Aorta (tissue), 5 donors: ENCODE measurements at regions not wholly inside any gene's neighbourhood (a gene's known extent, or its start where the extent isn't known, plus 50 kb on each side); places are given as distances from the start of the nearest gene placed in this dataset.

ENCODE experiments used
- ATAC-seq: fragments of 200-7000 bp; cut with Tn5 transposase; one replicate; pipeline ENCODE4 v1.9.1; 2022; ENCODE audit warnings: moderate library complexity; ENCODE audit not compliant: low FRiP score
- DNase-seq, 2 donors: peaks; one replicate each; pipeline ENCODE4 v3.0.0-alpha.2; 2020
- H3K27ac ChIP-seq, 2 donors: one replicate each; pipeline ENCODE4 v1.5.1; 2013; ENCODE audit warnings: low read length in 2 of 2, mild to moderate bottlenecking in 2 of 2, moderate library complexity in 2 of 2, control low read depth in 1 of 2, inconsistent platforms in 1 of 2, low read depth in 1 of 2
- H3K27me3 ChIP-seq, 2 donors: one replicate each; pipeline ENCODE4 v1.6.1; 2013; ENCODE audit warnings: control low read depth in 1 of 2, low read length in 1 of 2, mild to moderate bottlenecking in 1 of 2, moderate library complexity in 1 of 2; ENCODE audit not compliant: insufficient read depth in 2 of 2, control insufficient read depth in 1 of 2
- H3K36me3 ChIP-seq, 2 donors: one replicate each; pipeline ENCODE4 v1.6.1; 2013; ENCODE audit warnings: control low read depth in 1 of 2, low read length in 1 of 2, mild to moderate bottlenecking in 1 of 2; ENCODE audit not compliant: insufficient read depth in 2 of 2, control insufficient read depth in 1 of 2
- H3K4me1 ChIP-seq, 2 donors: one replicate each; pipeline ENCODE4 v1.6.1; 2013; ENCODE audit warnings: low read length in 2 of 2, control low read depth in 1 of 2, mild to moderate bottlenecking in 1 of 2, moderate library complexity in 1 of 2; ENCODE audit not compliant: insufficient read depth in 2 of 2, control insufficient read depth in 1 of 2
- H3K4me3 ChIP-seq, 2 donors: one replicate each; pipeline ENCODE4 v1.5.1; 2013; ENCODE audit warnings: low read length in 2 of 2, control low read depth in 1 of 2, mild to moderate bottlenecking in 1 of 2
- H3K9me3 ChIP-seq: one replicate; pipeline ENCODE4 v1.6.1; 2013; ENCODE audit warnings: mild to moderate bottlenecking, low read length; ENCODE audit not compliant: control insufficient read depth
- WGBS, 2 donors: extraction: QIAGEN DNeasy Blood & Tissue Kit; methylation state at CpG; one replicate each; pipeline ENCODE4 v1.1.7; 2013; 5-methylcytosine and 5-hydroxymethylcytosine counted together
- intact Hi-C, 2 donors: fragments of 100-400 bp; cut with DNase I; formaldehyde crosslinking; loops; one replicate each; pipeline versions ENCODE4 v1.14.2 to v1.15.0; 2022
- donor health status: healthy with polysubstance abuse.
- donor health status: Bipolar disorder and iron deficiency.
- donor health status: DM: no; HTN: no; CAD: no.
- donor health status: DM: no; HTN: no; CAD: no.
- donor health status: DM: yes; HTN: yes; CAD: no.

DNA sequence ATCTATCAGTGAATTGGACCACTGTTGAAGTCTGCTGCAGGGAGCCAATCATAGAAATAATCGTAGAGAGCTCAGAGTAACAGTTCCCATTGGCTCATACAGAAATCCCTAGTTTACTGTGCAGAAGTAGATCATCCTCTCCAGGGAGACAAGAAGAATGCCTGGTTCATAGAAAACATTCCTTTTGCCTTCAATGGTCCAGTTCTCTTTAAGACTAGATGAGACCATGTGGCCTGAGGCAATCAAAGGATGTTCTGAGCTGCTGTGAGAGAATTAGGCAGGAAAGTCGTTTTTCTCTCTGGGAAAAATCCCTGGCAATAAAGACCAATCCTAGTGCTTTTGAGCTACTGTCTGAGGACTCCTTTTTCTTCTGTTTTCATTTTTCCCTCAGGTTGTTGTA, 208.4 kb downstream of the CENPW start:
- DNase-seq (no peak), ATAC-seq (no peak)
- intact Hi-C loops: no loop called here
- Histone ChIP-seq H3K9me3 (no peaks in the 10 kb centered on the region), H3K27ac (no peak overlapping the region), H3K4me3 (no peak overlapping the region), H3K4me1 (no peaks in the 10 kb centered on the region), H3K36me3 (no peaks in the 10 kb centered on the region), H3K27me3 (no peaks in the 10 kb centered on the region)
- 65 to 67% methylated on average over 2 of the region's 2 CpGs for WGBS, 2 donors

DNA sequence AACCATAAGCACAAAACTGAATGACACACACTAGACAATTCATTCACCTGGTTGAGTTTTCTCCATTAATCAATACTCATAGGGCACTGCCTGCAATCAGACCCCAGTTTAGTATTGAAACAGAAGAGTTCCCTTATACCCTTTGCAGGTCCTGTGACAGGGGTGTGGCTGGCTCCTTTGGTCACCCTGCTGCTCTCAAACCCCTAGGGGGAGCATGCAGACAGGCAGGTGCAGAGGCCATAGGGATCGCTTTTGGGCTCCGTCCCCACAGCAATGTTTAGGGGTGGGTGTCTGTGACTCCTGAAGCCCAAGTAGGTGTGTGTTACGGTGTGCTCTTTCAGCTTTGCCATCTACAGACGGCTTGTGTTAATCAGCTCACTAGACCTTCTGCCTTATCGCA, 210.4 kb downstream of the CENPW start:
- 89 to 95% methylated on average over 5 of the region's 5 CpGs for WGBS, 2 donors
- ATAC-seq (no peak), DNase-seq (no peak)
- intact Hi-C loops: no loop called here
- no peaks in the 10 kb centered on the region for H3K4me1 ChIP-seq
- H3K4me3 ChIP-seq: no peak overlapping the region
- no peaks in the 10 kb centered on the region for H3K27me3 ChIP-seq
- H3K36me3 ChIP-seq: no peaks in the 10 kb centered on the region
- no peaks in the 10 kb centered on the region for H3K9me3 ChIP-seq
- no peak overlapping the region for H3K27ac ChIP-seq

DNA sequence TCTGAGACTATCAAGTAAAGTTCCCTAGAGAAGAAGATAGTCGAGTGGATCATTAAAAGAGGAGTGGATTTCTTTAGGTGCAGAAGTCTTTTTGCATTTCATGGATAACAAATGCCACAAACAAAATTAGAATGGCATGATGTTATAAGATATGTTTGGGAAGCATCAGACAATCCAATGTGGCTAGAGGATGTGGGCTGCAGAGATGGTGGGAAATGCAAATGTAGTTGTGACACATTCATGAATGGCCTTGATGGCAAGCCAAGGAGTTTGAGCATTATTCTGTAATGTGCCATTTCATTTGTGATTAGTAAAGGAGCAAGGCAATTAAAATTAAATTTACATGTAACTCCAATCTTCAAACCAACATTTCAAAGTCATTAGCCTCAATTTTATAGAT, 211.9 kb downstream of the CENPW start:
- Histone ChIP-seq H3K36me3 (no peaks in the 10 kb centered on the region), H3K27me3 (no peaks in the 10 kb centered on the region), H3K4me3 (no peak overlapping the region), H3K4me1 (no peaks in the 10 kb centered on the region), H3K27ac (no peak overlapping the region), H3K9me3 (no peaks in the 10 kb centered on the region)
- DNase-seq (no peak), ATAC-seq (no peak)
- intact Hi-C loops: no loop called here
- WGBS, 2 donors: 84 to 87% methylated on average over 1 of the region's 1 CpG

DNA sequence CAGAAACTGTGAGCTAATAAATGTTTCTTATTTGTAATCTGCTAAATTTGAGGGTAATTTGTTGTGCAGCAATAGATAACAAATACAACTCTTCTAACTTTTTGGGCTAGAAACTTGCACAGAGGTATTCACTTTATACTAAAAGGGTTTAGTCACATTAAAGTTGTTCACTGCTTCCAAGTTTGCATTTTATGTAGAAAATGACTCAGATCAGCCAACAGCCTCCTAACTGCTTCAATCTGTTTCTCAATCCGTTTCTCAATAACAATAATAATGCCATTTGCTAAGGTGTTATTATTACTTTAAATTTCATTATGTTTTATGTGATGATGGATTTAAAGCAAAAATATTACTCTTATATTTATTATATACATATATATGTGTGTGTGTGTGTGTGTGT, 213.9 kb downstream of the CENPW start:
- Histone ChIP-seq H3K4me1 (no peaks in the 10 kb centered on the region), H3K36me3 (no peaks in the 10 kb centered on the region), H3K4me3 (no peak overlapping the region), H3K9me3 (no peaks in the 10 kb centered on the region), H3K27me3 (no peaks in the 10 kb centered on the region), H3K27ac (no peak overlapping the region)
- intact Hi-C loops: no loop called here
- ATAC-seq: no peak
- no peak for DNase-seq
- WGBS, 2 donors: 73 to 77% methylated on average over 1 of the region's 1 CpG

DNA sequence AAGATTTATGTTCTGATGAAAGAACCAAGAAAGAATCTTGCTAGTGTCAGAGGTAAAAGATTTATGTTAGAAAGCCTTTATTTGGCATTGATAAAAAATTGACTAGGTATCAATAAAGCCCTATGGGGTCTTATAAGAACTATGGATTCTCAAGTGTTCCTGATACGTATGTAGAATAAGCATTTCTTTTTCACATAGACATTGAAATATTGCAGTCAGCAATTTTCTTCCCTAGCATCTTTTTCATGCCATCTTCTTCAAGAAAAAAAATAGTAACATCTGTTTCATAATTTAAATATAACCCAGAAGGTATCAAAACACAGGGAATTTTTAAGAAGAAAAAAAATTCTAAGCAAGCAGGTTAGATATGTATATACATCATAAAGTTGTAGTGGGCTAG, 230.6 kb downstream of the CENPW start:
- no peaks in the 10 kb centered on the region for H3K27me3 ChIP-seq
- H3K9me3 ChIP-seq: no peaks in the 10 kb centered on the region
- ATAC-seq: no peak
- H3K27ac ChIP-seq: no peak overlapping the region
- no peak for DNase-seq
- no peaks in the 10 kb centered on the region for H3K36me3 ChIP-seq
- H3K4me1 ChIP-seq: no peaks in the 10 kb centered on the region
- H3K4me3 ChIP-seq: no peak overlapping the region
- intact Hi-C loops: no loop called here
- WGBS, 2 donors: 69 to 85% methylated on average over 1 of the region's 1 CpG

DNA sequence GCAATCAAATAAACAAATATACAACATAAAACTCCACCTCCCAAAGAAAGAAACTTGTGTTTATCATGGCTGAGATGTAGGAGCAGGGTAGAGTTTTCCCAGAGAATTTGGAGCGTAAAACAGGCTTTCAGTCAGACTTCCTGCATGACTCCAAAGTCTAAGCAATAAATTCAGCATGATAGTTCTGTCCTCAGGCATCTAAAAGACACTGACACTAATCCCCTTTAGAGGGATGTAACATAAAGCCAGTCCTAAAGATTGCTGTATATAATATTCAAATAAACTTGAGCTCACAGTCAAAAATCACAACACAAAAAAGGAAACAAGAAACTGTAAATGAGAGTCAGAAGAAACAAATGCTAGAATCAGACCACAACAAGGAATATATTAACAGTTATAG, 234.4 kb downstream of the CENPW start:
- Histone ChIP-seq H3K9me3 (no peaks in the 10 kb centered on the region), H3K36me3 (no peaks in the 10 kb centered on the region), H3K27me3 (no peaks in the 10 kb centered on the region), H3K4me3 (no peak overlapping the region), H3K4me1 (no peaks in the 10 kb centered on the region), H3K27ac (no peak overlapping the region)
- intact Hi-C loops: no loop called here
- ATAC-seq: no peak
- 12% methylated on average over 1 of the region's 1 CpG for WGBS, 2 donors
- DNase-seq: no peak

DNA sequence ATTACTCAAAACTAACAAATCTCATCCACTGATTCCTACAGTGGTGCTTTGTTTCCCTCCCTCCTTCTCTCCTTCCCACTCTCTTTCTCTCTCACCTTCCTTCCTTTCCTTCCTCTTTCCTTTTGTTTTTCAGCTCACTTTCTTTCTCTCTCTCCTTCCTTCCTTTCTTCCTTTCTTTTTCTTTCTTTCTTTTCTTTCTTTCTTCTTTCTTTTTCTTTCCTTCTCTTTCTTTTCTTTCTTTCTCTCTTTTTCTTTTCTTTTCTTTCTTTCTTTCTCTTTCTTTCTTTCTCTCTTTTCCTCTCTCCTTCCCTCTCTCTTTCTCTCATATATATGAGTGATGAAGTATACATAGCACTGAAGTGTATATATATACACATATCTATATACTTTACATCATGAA, 241.4 kb downstream of the CENPW start:
- intact Hi-C loops: no loop called here
- ATAC-seq (no peak), DNase-seq (no peak)
- H3K27ac ChIP-seq: no peak overlapping the region
- H3K36me3 ChIP-seq: no peaks in the 10 kb centered on the region
- no peaks in the 10 kb centered on the region for H3K27me3 ChIP-seq
- no peaks in the 10 kb centered on the region for H3K4me1 ChIP-seq
- no peak overlapping the region for H3K4me3 ChIP-seq
- H3K9me3 ChIP-seq: no peaks in the 10 kb centered on the region

DNA sequence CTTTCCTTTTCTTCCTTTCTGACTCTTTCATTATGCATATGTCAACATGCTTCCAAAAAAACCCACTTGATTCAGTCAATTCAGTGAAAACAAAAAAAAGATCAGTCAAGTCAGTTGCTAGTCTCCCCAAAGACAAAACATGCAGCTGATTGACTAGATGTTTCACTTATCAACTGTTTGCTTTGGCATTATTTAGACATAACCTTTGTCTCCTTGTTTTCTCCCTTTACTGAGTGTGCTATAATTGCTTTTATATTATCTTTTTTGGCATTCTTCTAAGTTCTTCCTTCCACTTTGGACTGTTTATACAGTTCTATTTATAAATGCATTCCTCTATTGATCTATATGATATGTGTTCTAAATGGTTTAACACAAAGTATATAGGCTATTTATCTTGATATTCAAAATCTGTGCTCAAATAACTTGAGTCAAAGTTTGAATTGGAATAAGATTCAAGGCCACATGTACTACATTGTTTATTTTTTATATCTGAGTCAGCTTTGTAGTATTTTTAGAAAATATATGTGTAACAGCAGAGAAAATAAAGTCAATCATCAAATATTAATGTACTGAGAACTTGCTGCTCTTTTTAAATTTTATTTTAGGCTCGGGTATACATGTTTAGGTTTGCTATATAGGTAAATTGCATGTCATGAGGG, 260.5 kb downstream of the CENPW start:
- Histone ChIP-seq H3K27ac (no peak overlapping the region), H3K4me3 (no peak overlapping the region), H3K27me3 (no peaks in the 10 kb centered on the region), H3K36me3 (no peaks in the 10 kb centered on the region), H3K9me3 (peaks cover 4% of the 10 kb centered on the region), H3K4me1 (no peaks in the 10 kb centered on the region)
- intact Hi-C loops: no loop called here
- no peak for DNase-seq
- 25 to 27% methylated on average over 1 of the region's 1 CpG for WGBS, 2 donors
- no peak for ATAC-seq

DNA sequence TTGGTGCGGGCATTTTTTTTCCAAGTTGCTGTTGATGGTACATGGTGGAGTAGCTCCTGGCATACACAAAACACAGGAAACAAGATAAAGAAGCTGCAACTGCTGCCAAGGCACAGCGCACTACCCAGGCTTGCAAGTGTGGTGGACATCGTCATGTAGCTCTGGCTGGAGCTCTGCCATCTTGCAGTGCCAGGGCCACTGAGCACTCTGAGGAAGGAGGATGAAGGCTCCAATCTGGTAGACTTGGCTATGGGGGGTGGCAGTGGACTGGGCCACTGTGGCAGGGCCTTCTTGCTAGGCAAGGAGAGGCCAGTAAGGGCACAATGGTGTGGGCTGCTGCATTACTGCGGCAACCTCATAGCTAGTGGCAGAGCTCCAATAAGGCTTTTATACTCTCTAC, 263.5 kb downstream of the CENPW start:
- H3K36me3 ChIP-seq: no peaks in the 10 kb centered on the region
- H3K4me1 ChIP-seq: no peaks in the 10 kb centered on the region
- intact Hi-C loops: no loop called here
- H3K4me3 ChIP-seq: no peak overlapping the region
- no peaks in the 10 kb centered on the region for H3K27me3 ChIP-seq
- WGBS, 2 donors: 74 to 83% methylated on average over 4 of the region's 4 CpGs
- peak in 1 of 2 donors; percentile 35 for DNase-seq
- peaks cover 4% of the 10 kb centered on the region for H3K9me3 ChIP-seq
- no peak for ATAC-seq
- no peak overlapping the region for H3K27ac ChIP-seq
